Neural progenitor cell (in vitro differentiated cells): ENCODE measurements at regions not wholly inside any gene's neighbourhood (a gene's known extent, or its start where the extent isn't known, plus 50 kb on each side); places are given as distances from the start of the nearest gene placed in this dataset.

Experiments used
- CTCF ChIP-seq: fragments of 200-600 bp; sonication (generic); IDR thresholded peaks from 2 replicates; pipeline ENCODE4 v1.5.1; 2017; ENCODE audit warnings: antibody characterized with exemption, mild to moderate bottlenecking
- EZH2 ChIP-seq: fragments of 200-600 bp; sonication (generic); IDR thresholded peaks from 2 replicates; pipeline ENCODE4 v1.6.1; 2017; ENCODE audit warnings: antibody characterized with exemption, mild to moderate bottlenecking, moderate library complexity

GRCh38 chr1:200228081-200228480 is 181.8 kb downstream of the ZNF281 start:
- TF ChIP-seq EZH2 (no peak), CTCF (no peak)
